K562 (cell line): ENCODE measurements at regions not wholly inside any gene's neighbourhood (a gene's known extent, or its start where the extent isn't known, plus 50 kb on each side); places are given as distances from the start of the nearest gene placed in this dataset.

Experiments used
- ATAC-seq: fragments of 200-7000 bp; cut with Tn5 transposase; 3 replicates; pipeline ENCODE4 v1.9.1; 2020; ENCODE audit warnings: moderate library complexity
- BruUV-seq: library from RNA; stranded (reverse); fragments of 400-500 nt; replicated peaks from 2 replicates; lab custom pipeline; 2021; lab: Mats Ljungman, UMichigan
- CTCF ChIA-PET: fragments of 300-600 bp; formaldehyde crosslinking; extraction: SDS; loops from one replicate; lab custom pipeline; 2021; ENCODE audit warnings: low intra/inter-chr PET ratio; lab: Yijun Ruan, JAX
- POLR2A ChIA-PET: fragments of 300-600, 350-650 bp; sonication (Branson Sonifier 250); formaldehyde crosslinking; extraction: SDS; loops from one replicate; lab custom pipeline; 2021; ENCODE audit warnings: antibody characterized with exemption, inconsistent platforms; lab: Yijun Ruan, JAX
- DNase-seq, 4 experiments: peaks; one replicate each; pipeline versions ENCODE4 v3.0.0 to v3.0.0-alpha.2; 2011 to 2018; ENCODE audit warnings: low spot score in 3 of 4, mixed read lengths in 3 of 4; ENCODE audit errors: extremely low read depth in 1 of 4
- FAIRE-seq: peaks from 2 replicates; lab custom pipeline; 2011; peaks lifted over from hg19 to GRCh38; lab: Jason Lieb, UNC
- H2AFZ ChIP-seq: 2 replicates; pipeline ENCODE4 v1.6.0; 2011; ENCODE audit warnings: low read depth, low read length, control low read depth, inconsistent platforms
- H3K27ac ChIP-seq: fragments of 200-600 bp; 3 replicates; pipeline ENCODE4 v1.8.0; 2011; ENCODE audit warnings: low read depth, mild to moderate bottlenecking, control low read depth, inconsistent platforms, low read length, moderate library complexity, mixed read lengths; ENCODE audit errors: extremely low read depth
- H3K27me3 ChIP-seq, 2 experiments: fragments of 300-600 bp in 1 of 2; 2 replicates in 1 of 2; 3 replicates in 1 of 2; pipeline versions ENCODE4 v1.6.0 to v1.8.0; 2011; ENCODE audit warnings: inconsistent platforms in 2 of 2, low read length in 2 of 2, mild to moderate bottlenecking in 1 of 2, mixed read lengths in 1 of 2, moderate library complexity in 1 of 2; ENCODE audit not compliant: control insufficient read depth in 2 of 2, insufficient read depth in 2 of 2
- H3K36me3 ChIP-seq: fragments of 300-600 bp; 3 replicates; pipeline ENCODE4 v1.8.0; 2011; ENCODE audit warnings: mild to moderate bottlenecking, low read length, inconsistent platforms; ENCODE audit not compliant: control insufficient read depth, insufficient read depth
- H3K4me1 ChIP-seq, 2 experiments: fragments of 200-600 bp in 1 of 2; replicated peaks in 1 of 2; 2 replicates in 1 of 2; 3 replicates in 1 of 2; pipeline versions ENCODE4 v1.5.1 to v1.8.0; 2011; ENCODE audit warnings: inconsistent platforms in 2 of 2, low read length in 2 of 2, mild to moderate bottlenecking in 1 of 2, mixed read lengths in 1 of 2, moderate library complexity in 1 of 2; ENCODE audit not compliant: control insufficient read depth in 2 of 2, insufficient read depth in 2 of 2
- H3K4me2 ChIP-seq: 2 replicates; pipeline ENCODE4 v1.6.1; 2011; ENCODE audit warnings: low read length, control low read depth, inconsistent platforms, mixed read lengths; ENCODE audit not compliant: insufficient read depth
- H3K4me3 ChIP-seq: fragments of 200-600 bp; sonication (generic), shearing (Covaris generic); 2 replicates; pipeline ENCODE4 v1.5.1; 2016; ENCODE audit warnings: control low read depth, inconsistent platforms
- H3K79me2 ChIP-seq: fragments of 200-600 bp; 3 replicates; pipeline ENCODE4 v1.8.0; 2011; ENCODE audit warnings: low read length, inconsistent platforms; ENCODE audit not compliant: control insufficient read depth, insufficient read depth
- H3K9ac ChIP-seq, 2 experiments: 2 replicates each; pipeline versions ENCODE4 v1.6.0 to v1.6.1; 2011; ENCODE audit warnings: low read depth in 2 of 2, low read length in 2 of 2, control low read depth in 1 of 2, inconsistent platforms in 1 of 2, mild to moderate bottlenecking in 1 of 2, mixed read lengths in 1 of 2; ENCODE audit not compliant: insufficient read depth in 1 of 2
- H3K9me1 ChIP-seq: one replicate; pipeline ENCODE4 v1.6.0; 2011; ENCODE audit warnings: inconsistent platforms, mild to moderate bottlenecking, low read length, moderate library complexity; ENCODE audit not compliant: control insufficient read depth, insufficient read depth
- H3K9me3 ChIP-seq: replicated peaks from 2 replicates; pipeline ENCODE4 v1.5.1; 2011; ENCODE audit warnings: low read depth, low read length, inconsistent platforms; ENCODE audit not compliant: control insufficient read depth, insufficient read depth
- H4K20me1 ChIP-seq: replicated peaks from 2 replicates; pipeline ENCODE4 v1.6.1; 2011; ENCODE audit warnings: low read length, inconsistent platforms, mixed read lengths; ENCODE audit not compliant: control insufficient read depth, insufficient read depth
- BCLAF1 ChIP-seq, 2 experiments: fragments of 450-650 bp in 1 of 2; IDR thresholded peaks; 2 replicates each; pipeline ENCODE4 v1.6.1; 2011 to 2017; ENCODE audit warnings: low read depth in 2 of 2, antibody characterized with exemption in 1 of 2, borderline replicate concordance in 1 of 2, low read length in 1 of 2, mild to moderate bottlenecking in 1 of 2, mixed read lengths in 1 of 2; ENCODE audit not compliant: control insufficient read depth in 1 of 2
- NFIC ChIP-seq: fragments of 450-650 bp; IDR thresholded peaks from 2 replicates; pipeline ENCODE4 v1.6.1; 2017; ENCODE audit warnings: mild to moderate bottlenecking, inconsistent platforms
- ZNF280A ChIP-seq: fragments of 450-650 bp; IDR thresholded peaks from 2 replicates; pipeline ENCODE4 v1.6.1; 2018; ENCODE audit warnings: mild to moderate bottlenecking, low read depth; ENCODE audit not compliant: partially characterized antibody
- ZNF41 ChIP-seq: fragments of 250-450 bp; sonication (Bioruptor Pico); conservative IDR thresholded peaks from 2 replicates; pipeline ENCODE4 v1.4.0; 2020; ENCODE audit warnings: mild to moderate bottlenecking
- WGBS: fragments of 100-300 bp; shearing (Covaris generic); methylation state at CpG from one replicate; pipeline ENCODE4 v1.1.6; 2016; ENCODE audit warnings: low coverage, mixed read lengths; ENCODE audit not compliant: insufficient coverage; ENCODE audit errors: missing lambda C conversion rate; 5-methylcytosine and 5-hydroxymethylcytosine counted together
- in situ Hi-C: fragments of 300-500 bp; cut with MboI; formaldehyde crosslinking; loops from 4 replicates; pipeline ENCODE4 v1.15.0; 2018; ENCODE audit warnings: inconsistent platforms, mixed read lengths
- intact Hi-C: fragments of 100-400 bp; cut with micrococcal nuclease; formaldehyde crosslinking; loops from 2 replicates; pipeline ENCODE4 v1.14.2; 2022

GRCh38 chrX:110944751-110945675, 149.4 kb upstream of the CHRDL1 start:
- H4K20me1 ChIP-seq = no peaks in the 10 kb centered on the region
- FAIRE-seq = no peak
- no TSS peak for BruUV-seq
- H3K9ac ChIP-seq = no peak overlapping the region
- POLR2A ChIA-PET = interaction anchor here (0.6 kb wide), 1 partner anchor 295 kb away, joined by 3 read pairs; no protein-coding TSS in a partner anchor
- ATAC-seq = no peak
- in situ Hi-C loops = no loop called here
- 0% methylated on average over 16 of the region's 22 CpGs for WGBS
- no peak overlapping the region for H3K4me2 ChIP-seq
- H3K9me1 ChIP-seq = no peaks in the 10 kb centered on the region
- intact Hi-C loops = no loop called here
- H3K4me3 ChIP-seq = no peak overlapping the region
- H3K27ac ChIP-seq = no peak overlapping the region
- no peak for DNase-seq
- CTCF ChIA-PET = no interaction called here
- H3K9me3 ChIP-seq = no peaks in the 10 kb centered on the region
- H3K4me1 ChIP-seq = no peaks in the 10 kb centered on the region
- no peaks in the 10 kb centered on the region for H3K36me3 ChIP-seq
- peaks cover 0 to 7% of the 10 kb centered on the region in 2 experiments; a peak in 1 of 5 replicates for H3K27me3 ChIP-seq
- no peak overlapping the region for H2AFZ ChIP-seq
- no peaks in the 10 kb centered on the region for H3K79me2 ChIP-seq
- TF ChIP-seq BCLAF1 (IDR thresholded peaks at IDR 0.05; ENCODE audit: borderline replicate concordance in 1 of 2, control insufficient read depth in 1 of 2, low read depth in 2 of 2, low read length in 1 of 2) = no peak
- no peak for TF ChIP-seq ZNF280A
- TF ChIP-seq ZNF41 (CRISPR knock-in tag) = no peak
- TF ChIP-seq NFIC = no peak
- TF ChIP-seq, all 486 proteins: peak for 0
